ENCODE measurements at regions not wholly inside any gene's neighbourhood (a gene's known extent, or its start where the extent isn't known, plus 50 kb on each side); places are given as distances from the start of the nearest gene placed in this dataset.

GRCh38 chr1:239025223-239025622 lies 361.1 kb upstream of the CHRM3 start (continued):
- no peak for TF ChIP-seq ZNF512 (tag; IDR thresholded peaks at IDR 0.05)
- TF ChIP-seq AFF1 (IDR thresholded peaks at IDR 0.05; ENCODE audit: low read depth in 1 of 2, partially characterized antibody in 2 of 2) = no peak

- ChIA-PET CTCF (ENCODE audit: low intra/inter-chr PET ratio) (no interaction called here), POLR2A (no interaction called here)
- Histone ChIP-seq H3K36me3 (ENCODE audit: control insufficient read depth, insufficient read depth, low read length) (no peaks in the 10 kb centered on the region), H3K27ac (ENCODE audit: extremely low read depth, low read depth, low read length) (no peak overlapping the region), H3K9me1 (ENCODE audit: control insufficient read depth, insufficient read depth, low read length) (no peaks in the 10 kb centered on the region), H3K9ac (ENCODE audit: insufficient read depth in 1 of 2, low read depth in 2 of 2, low read length in 2 of 2) (no peak overlapping the region), H4K20me1 (replicated peaks; ENCODE audit: control insufficient read depth, insufficient read depth, low read length) (no peaks in the 10 kb centered on the region), H3K4me1 (replicated peaks in 1 of 2; ENCODE audit: control insufficient read depth in 2 of 2, insufficient read depth in 2 of 2, low read length in 2 of 2) (no peaks in the 10 kb centered on the region), H3K9me3 (replicated peaks; ENCODE audit: control insufficient read depth, insufficient read depth, low read depth, low read length) (peaks cover 3% of the 10 kb centered on the region), H3K4me3 (no peak overlapping the region), H3K4me2 (ENCODE audit: insufficient read depth, low read length) (no peak overlapping the region), H2AFZ (ENCODE audit: low read depth, low read length) (no peak overlapping the region), H3K27me3 (ENCODE audit: control insufficient read depth in 2 of 2, insufficient read depth in 2 of 2, low read length in 2 of 2) (no peaks in the 10 kb centered on the region), H3K79me2 (ENCODE audit: control insufficient read depth, insufficient read depth, low read length) (no peaks in the 10 kb centered on the region)
- 0% methylated on average over 4 of the region's 4 CpGs for whole genome bisulfite sequencing (ENCODE audit: insufficient coverage, low coverage, missing lambda C conversion rate)
- ATAC-seq (no peak), DNase-seq (ENCODE audit: extremely low read depth in 1 of 4, low spot score in 3 of 4) (no peak), FAIRE-seq (no peak)
- no TSS peak for BruUV-seq (replicated peaks)
- in situ Hi-C loops (cut with MboI) (no loop called here), intact Hi-C loops (cut with micrococcal nuclease) (no loop called here)
- TF ChIP-seq TAF15 (IDR thresholded peaks at IDR 0.05; ENCODE audit: low read depth, low read length) = no peak
- TF ChIP-seq STAT6 (CRISPR knock-in tag; IDR thresholded peaks at IDR 0.05) = no peak
- no peak for TF ChIP-seq E2F6 (IDR thresholded peaks at IDR 0.05; ENCODE audit: borderline replicate concordance in 1 of 2, extremely low read depth in 1 of 2, insufficient read depth in 1 of 2, insufficient read length in 1 of 2, low read depth in 1 of 2, low read length in 1 of 2, poor library complexity in 1 of 2, severe bottlenecking in 1 of 2)
- TF ChIP-seq POLR3A (IDR thresholded peaks at IDR 0.05; ENCODE audit: borderline replicate concordance, extremely low read depth, insufficient read depth, insufficient read length) = no peak
- TF ChIP-seq POLR2H (tag; IDR thresholded peaks at IDR 0.05; ENCODE audit: low read depth) = no peak
- TF ChIP-seq BACH1 (tag; IDR thresholded peaks at IDR 0.05) = no peak
- TF ChIP-seq FUS (optimal IDR thresholded peaks at IDR 0.05; ENCODE audit: low read depth, low read length) = no peak
- no peak for TF ChIP-seq ZNF23 (CRISPR knock-in tag; IDR thresholded peaks at IDR 0.05)
Observed at GRCh38 chr1:239023732-239024360, 362.5 kb upstream of the CHRM3 start.

Data from K562 (cell line).